ENCODE measurements at regions not wholly inside any gene's neighbourhood (a gene's known extent, or its start where the extent isn't known, plus 50 kb on each side); places are given as distances from the start of the nearest gene placed in this dataset.
"Not testable (repeated sequence)": the region's sequence is repeated elsewhere in the genome, so short reads cannot be mapped to it uniquely, and the experiment has no call there.

- no peak for DNase-seq
Measured at GRCh38 chr20:11675920-11676629, 241.6 kb upstream of the BTBD3 start.

- DNase-seq, result peak; percentile 27
Measured at GRCh38 chr20:11676630-11677287, 240.9 kb upstream of the BTBD3 start.

- DNase-seq, result no peak
Measured at GRCh38 chr20:11677428-11677827, 240.3 kb upstream of the BTBD3 start.

GRCh38 chr20:11677836-11678235, 239.9 kb upstream of the BTBD3 start:
- DNase-seq, result no peak

GRCh38 chr20:11682285-11682684, 235.4 kb upstream of the BTBD3 start:
- DNase-seq, result no peak

- no peak for DNase-seq
Measured at GRCh38 chr20:11686195-11686594, 231.5 kb upstream of the BTBD3 start.

- DNase-seq, result no peak
Measured at GRCh38 chr20:11686820-11687543, 230.7 kb upstream of the BTBD3 start.

- DNase-seq, result no peak
Measured at GRCh38 chr20:11687546-11688292, 230.0 kb upstream of the BTBD3 start.

- DNase-seq, result no peak
Measured at GRCh38 chr20:11689262-11689661, 228.4 kb upstream of the BTBD3 start.

- no peak for DNase-seq
Measured at GRCh38 chr20:11691766-11692165, 225.9 kb upstream of the BTBD3 start.

- DNase-seq, result no peak
Measured at GRCh38 chr20:11692567-11692966, 225.1 kb upstream of the BTBD3 start.

GRCh38 chr20:11694467-11694866, 223.2 kb upstream of the BTBD3 start:
- no peak for DNase-seq

- no peak for DNase-seq
Measured at GRCh38 chr20:11697055-11697454, 220.6 kb upstream of the BTBD3 start.

- DNase-seq, result no peak
Measured at GRCh38 chr20:11697646-11698045, 220.0 kb upstream of the BTBD3 start.

GRCh38 chr20:11698124-11698523, 219.6 kb upstream of the BTBD3 start:
- DNase-seq, result no peak

GRCh38 chr20:11700831-11701230, 216.9 kb upstream of the BTBD3 start:
- DNase-seq, result no peak

- no peak for DNase-seq
Measured at GRCh38 chr20:11702721-11703518, 214.8 kb upstream of the BTBD3 start.

GRCh38 chr20:11705512-11705911, 212.2 kb upstream of the BTBD3 start:
- DNase-seq, result no peak

- not testable (repeated sequence) for DNase-seq
Measured at GRCh38 chr20:11708223-11708622, 209.5 kb upstream of the BTBD3 start.

- DNase-seq, result no peak
Measured at GRCh38 chr20:11711214-11711613, 206.5 kb upstream of the BTBD3 start.

- DNase-seq, result no peak
Measured at GRCh38 chr20:11712639-11713160, 205.0 kb upstream of the BTBD3 start.

GRCh38 chr20:11714886-11715285, 202.8 kb upstream of the BTBD3 start:
- no peak for DNase-seq

Data from inflammatory macrophage treated with lipopolysaccharide for 4 hours (primary cell).